ENCODE measurements at regions not wholly inside any gene's neighbourhood (a gene's known extent, or its start where the extent isn't known, plus 50 kb on each side); places are given as distances from the start of the nearest gene placed in this dataset.

GRCh38 chr22:44409974-44410316 is 88.1 kb downstream of the RTL6 start:
- no peak for TF ChIP-seq CTCF (IDR thresholded peaks at IDR 0.05; ENCODE audit: low read depth, low read length)
- H3K4me3 ChIP-seq (ENCODE audit: low read depth, low read length), result no peak overlapping the region

- no peak overlapping the region for H3K4me3 ChIP-seq (ENCODE audit: low read depth, low read length)
- no peak for TF ChIP-seq CTCF (IDR thresholded peaks at IDR 0.05; ENCODE audit: low read depth, low read length)
Observed at GRCh38 chr22:44409211-44409973, 88.6 kb downstream of the RTL6 start.

- TF ChIP-seq CTCF (IDR thresholded peaks at IDR 0.05; ENCODE audit: low read depth, low read length), result no peak
- H3K4me3 ChIP-seq (ENCODE audit: low read depth, low read length), result no peak overlapping the region
Observed at GRCh38 chr22:44408829-44409192, 89.2 kb downstream of the RTL6 start.

GRCh38 chr22:44407987-44408828 is 89.8 kb downstream of the RTL6 start:
- no peak for TF ChIP-seq CTCF (IDR thresholded peaks at IDR 0.05; ENCODE audit: low read depth, low read length)
- H3K4me3 ChIP-seq (ENCODE audit: low read depth, low read length), result no peak overlapping the region

- no peak for TF ChIP-seq CTCF (IDR thresholded peaks at IDR 0.05; ENCODE audit: low read depth, low read length)
- no peak overlapping the region for H3K4me3 ChIP-seq (ENCODE audit: low read depth, low read length)
Observed at GRCh38 chr22:44407171-44407986, 90.7 kb downstream of the RTL6 start.

- no peak overlapping the region for H3K4me3 ChIP-seq (ENCODE audit: low read depth, low read length)
- TF ChIP-seq CTCF (IDR thresholded peaks at IDR 0.05; ENCODE audit: low read depth, low read length), result no peak
Observed at GRCh38 chr22:44406341-44407170, 91.5 kb downstream of the RTL6 start.
